Osteoblast (primary cell): ENCODE measurements at regions not wholly inside any gene's neighbourhood (a gene's known extent, or its start where the extent isn't known, plus 50 kb on each side); places are given as distances from the start of the nearest gene placed in this dataset.

ENCODE experiments used
- DNase-seq: peaks from one replicate; pipeline ENCODE4 v3.0.0; 2011; ENCODE audit warnings: low spot score, mixed read lengths; ENCODE audit not compliant: insufficient read length; ENCODE audit errors: missing footprints
- H2AFZ ChIP-seq: 2 replicates; pipeline ENCODE4 v1.6.0; 2011; ENCODE audit warnings: mild to moderate bottlenecking, low read length
- H3K27ac ChIP-seq: 2 replicates; pipeline ENCODE4 v1.5.1; 2011; ENCODE audit warnings: mild to moderate bottlenecking, low read depth, low read length, moderate library complexity
- H3K27me3 ChIP-seq: 2 replicates; pipeline ENCODE4 v1.6.0; 2012; ENCODE audit warnings: mild to moderate bottlenecking, control low read depth, inconsistent platforms, low read length, moderate library complexity; ENCODE audit not compliant: insufficient read depth
- H3K36me3 ChIP-seq: 2 replicates; pipeline ENCODE4 v1.5.1; 2011; ENCODE audit warnings: mild to moderate bottlenecking, low read length, control low read depth, moderate library complexity; ENCODE audit not compliant: insufficient read depth
- H3K4me1 ChIP-seq: 2 replicates; pipeline ENCODE4 v1.5.1; 2011; ENCODE audit warnings: mild to moderate bottlenecking, low read length, control low read depth, moderate library complexity; ENCODE audit not compliant: insufficient read depth
- H3K4me2 ChIP-seq: 2 replicates; pipeline ENCODE4 v1.6.0; 2011; ENCODE audit warnings: mild to moderate bottlenecking, low read length; ENCODE audit not compliant: insufficient read depth
- H3K4me3 ChIP-seq: fragments of 200-600 bp; sonication (generic); 3 replicates; pipeline ENCODE4 v1.5.1; 2012; ENCODE audit warnings: mild to moderate bottlenecking, low read length, inconsistent platforms; ENCODE audit not compliant: insufficient read depth
- H3K79me2 ChIP-seq: 2 replicates; pipeline ENCODE4 v1.6.0; 2012; ENCODE audit warnings: mild to moderate bottlenecking, low read length, control low read depth, inconsistent platforms; ENCODE audit not compliant: insufficient read depth
- H3K9me3 ChIP-seq: 2 replicates; pipeline ENCODE4 v1.5.1; 2011; ENCODE audit warnings: low read depth, low read length, control low read depth
- H4K20me1 ChIP-seq: 2 replicates; pipeline ENCODE4 v1.6.0; 2012; ENCODE audit warnings: mild to moderate bottlenecking, low read length, control low read depth; ENCODE audit not compliant: insufficient read depth
- CTCF ChIP-seq: IDR thresholded peaks from 2 replicates; pipeline ENCODE4 v1.5.1; 2011; ENCODE audit warnings: mild to moderate bottlenecking, low read depth, low read length, moderate library complexity; ENCODE audit errors: extremely low read depth

GRCh38 chr3:13705702-13706280 lies 156.9 kb downstream of the FBLN2 start:
- no peak overlapping the region for H3K4me3 ChIP-seq
- H3K79me2 ChIP-seq, result no peaks in the 10 kb centered on the region
- TF ChIP-seq CTCF, result no peak
- no peak overlapping the region for H3K27ac ChIP-seq
- H3K4me2 ChIP-seq, result no peak overlapping the region
- no peak overlapping the region for H2AFZ ChIP-seq
- no peaks in the 10 kb centered on the region for H3K4me1 ChIP-seq
- no peaks in the 10 kb centered on the region for H3K9me3 ChIP-seq
- H3K36me3 ChIP-seq, result no peaks in the 10 kb centered on the region
- no peaks in the 10 kb centered on the region for H4K20me1 ChIP-seq
- H3K27me3 ChIP-seq, result no peaks in the 10 kb centered on the region
- no peak for DNase-seq

GRCh38 chr3:13705051-13705450 lies 156.1 kb downstream of the FBLN2 start:
- Histone ChIP-seq H3K4me3 (no peak overlapping the region), H3K27me3 (no peaks in the 10 kb centered on the region), H3K79me2 (no peaks in the 10 kb centered on the region), H4K20me1 (no peaks in the 10 kb centered on the region), H3K9me3 (no peaks in the 10 kb centered on the region), H2AFZ (no peak overlapping the region), H3K4me1 (no peaks in the 10 kb centered on the region), H3K36me3 (no peaks in the 10 kb centered on the region), H3K27ac (no peak overlapping the region), H3K4me2 (no peak overlapping the region)
- TF ChIP-seq CTCF, result no peak
- DNase-seq, result no peak

- Histone ChIP-seq H3K36me3 (no peaks in the 10 kb centered on the region), H4K20me1 (no peaks in the 10 kb centered on the region), H3K4me3 (no peak overlapping the region), H3K79me2 (no peaks in the 10 kb centered on the region), H3K4me1 (no peaks in the 10 kb centered on the region), H3K9me3 (no peaks in the 10 kb centered on the region), H3K4me2 (no peak overlapping the region), H2AFZ (no peak overlapping the region), H3K27me3 (peaks cover 2% of the 10 kb centered on the region), H3K27ac (no peak overlapping the region)
- no peak for DNase-seq
- no peak for TF ChIP-seq CTCF
These were observed 155.2 kb downstream of the FBLN2 start for GRCh38 chr3:13704174-13704573.

- Histone ChIP-seq H3K79me2 (no peaks in the 10 kb centered on the region), H3K9me3 (no peaks in the 10 kb centered on the region), H3K36me3 (no peaks in the 10 kb centered on the region), H3K27ac (no peak overlapping the region), H2AFZ (no peak overlapping the region), H3K4me3 (no peak overlapping the region), H4K20me1 (no peaks in the 10 kb centered on the region), H3K4me1 (no peaks in the 10 kb centered on the region), H3K27me3 (peaks cover 2% of the 10 kb centered on the region), H3K4me2 (no peak overlapping the region)
- TF ChIP-seq CTCF, result no peak
- no peak for DNase-seq
These were observed 154.1 kb downstream of the FBLN2 start for GRCh38 chr3:13703071-13703470.
